SU-DHL-6 (cell line): ENCODE measurements at regions not wholly inside any gene's neighbourhood (a gene's known extent, or its start where the extent isn't known, plus 50 kb on each side); places are given as distances from the start of the nearest gene placed in this dataset.
A peak's percentile ranks its signal among the peaks of the same experiment; 100 is the strongest.

Experiments
- H2AFZ ChIP-seq: fragments of 200-600 bp; sonication (generic); 2 replicates; pipeline ENCODE4 v1.6.1; 2014; ENCODE audit warnings: low read depth, mild to moderate bottlenecking, moderate library complexity, mixed read lengths, antibody characterized with exemption, low read length; ENCODE audit not compliant: severe bottlenecking
- H3F3A ChIP-seq: fragments of 200-600 bp; shearing (Covaris generic); 2 replicates; pipeline ENCODE4 v1.6.0; 2016; ENCODE audit warnings: antibody characterized with exemption, mild to moderate bottlenecking; ENCODE audit not compliant: insufficient read depth
- H3K27ac ChIP-seq: fragments of 200-600 bp; sonication (generic); 2 replicates; pipeline ENCODE4 v1.5.1; 2016; ENCODE audit warnings: low read depth, mild to moderate bottlenecking, low read length, moderate library complexity, mixed read lengths
- H3K27me3 ChIP-seq: fragments of 200-600 bp; sonication (generic), shearing (Covaris generic); 2 replicates; pipeline ENCODE4 v1.6.0; 2014; ENCODE audit warnings: mild to moderate bottlenecking, low read length
- H3K36me3 ChIP-seq: fragments of 200-600 bp; sonication (generic); 2 replicates; pipeline ENCODE4 v1.6.1; 2014; ENCODE audit warnings: mild to moderate bottlenecking, low read length, mixed read lengths
- H3K4me2 ChIP-seq: fragments of 300-600, 200-600 bp; shearing (Covaris generic), sonication (generic); 2 replicates; pipeline ENCODE4 v1.6.0; 2014; ENCODE audit warnings: low read length, low read depth, mild to moderate bottlenecking; ENCODE audit not compliant: poor library complexity, severe bottlenecking
- H3K4me3 ChIP-seq: fragments of 200-600 bp; sonication (generic); 2 replicates; pipeline ENCODE4 v1.5.1; 2014; ENCODE audit warnings: antibody characterized with exemption, low read length, mild to moderate bottlenecking, mixed read lengths; ENCODE audit not compliant: insufficient read depth, poor library complexity, severe bottlenecking
- H3K79me2 ChIP-seq: fragments of 200-600 bp; sonication (generic); 2 replicates; pipeline ENCODE4 v1.6.1; 2014; ENCODE audit warnings: mild to moderate bottlenecking, low read length, moderate library complexity; ENCODE audit not compliant: insufficient read depth
- H3K9ac ChIP-seq: fragments of 200-600 bp; sonication (generic); 2 replicates; pipeline ENCODE4 v1.7.0; 2014; ENCODE audit warnings: mild to moderate bottlenecking, low read length
- H3K9me2 ChIP-seq: fragments of 200-600 bp; sonication (generic); replicated peaks from 2 replicates; pipeline ENCODE4 v1.6.1; 2014; ENCODE audit warnings: low read length; ENCODE audit not compliant: insufficient read depth
- H3K9me3 ChIP-seq: fragments of 200-600 bp; sonication (generic); 2 replicates; pipeline ENCODE4 v1.6.1; 2014; ENCODE audit warnings: low read length, mixed read lengths; ENCODE audit not compliant: insufficient read depth
- H4K20me1 ChIP-seq: fragments of 200-600 bp; sonication (generic); 2 replicates; pipeline ENCODE4 v1.6.1; 2014; ENCODE audit warnings: low read depth, mild to moderate bottlenecking, antibody characterized with exemption, low read length, moderate library complexity, mixed read lengths
- CTCF ChIP-seq: fragments of 200-600 bp; sonication (generic); IDR thresholded peaks from one replicate; pipeline ENCODE4 v1.5.1; 2017; ENCODE audit warnings: antibody characterized with exemption, mild to moderate bottlenecking, low read length, moderate library complexity; ENCODE audit not compliant: insufficient read depth, poor library complexity, severe bottlenecking
- EZH2phosphoT487 ChIP-seq: fragments of 200-600 bp; sonication (generic), shearing (Covaris generic); conservative IDR thresholded peaks from 2 replicates; pipeline ENCODE4 v1.6.1; 2018; ENCODE audit warnings: mild to moderate bottlenecking, antibody characterized with exemption, low read length, moderate library complexity, mixed read lengths

- Histone ChIP-seq H3F3A (no peaks in the 10 kb centered on the region), H3K4me3 (no peak overlapping the region), H3K9ac (no peak overlapping the region), H3K27me3 (no peaks in the 10 kb centered on the region), H3K4me2 (no peak overlapping the region), H4K20me1 (no peaks in the 10 kb centered on the region), H3K9me3 (peaks cover 8% of the 10 kb centered on the region; the same call in 1 of the 2 replicates), H3K79me2 (no peaks in the 10 kb centered on the region), H3K9me2 (no peaks in the 10 kb centered on the region), H3K36me3 (no peaks in the 10 kb centered on the region), H2AFZ (no peak overlapping the region), H3K27ac (no peak overlapping the region)
- TF ChIP-seq CTCF (peak; percentile 99), EZH2phosphoT487 (no peak)
Measured at GRCh38 chr14:106879241-106879640, 1352.9 kb downstream of the TMEM121 start.

GRCh38 chr14:106883218-106883692, 1356.9 kb downstream of the TMEM121 start:
- H3K36me3 ChIP-seq, result no peaks in the 10 kb centered on the region
- no peak overlapping the region for H3K4me2 ChIP-seq
- TF ChIP-seq EZH2phosphoT487 (no peak), CTCF (peak; percentile 90)
- H3K9me3 ChIP-seq, result peaks cover 8% of the 10 kb centered on the region; the same call in 1 of the 2 replicates
- H3K27me3 ChIP-seq, result no peaks in the 10 kb centered on the region
- H3F3A ChIP-seq, result no peaks in the 10 kb centered on the region
- H4K20me1 ChIP-seq, result no peaks in the 10 kb centered on the region
- no peaks in the 10 kb centered on the region for H3K9me2 ChIP-seq
- H2AFZ ChIP-seq, result no peak overlapping the region
- no peak overlapping the region for H3K27ac ChIP-seq
- no peak overlapping the region for H3K4me3 ChIP-seq
- H3K79me2 ChIP-seq, result no peaks in the 10 kb centered on the region
- no peak overlapping the region for H3K9ac ChIP-seq
